Natural killer cell (primary cell): ENCODE measurements at regions not wholly inside any gene's neighbourhood (a gene's known extent, or its start where the extent isn't known, plus 50 kb on each side); places are given as distances from the start of the nearest gene placed in this dataset.

Experiments used
- ATAC-seq, 3 donors: fragments of 150-1000 bp in 2 of 3; fragments of 200-7000 bp in 1 of 3; cut with Tn5 transposase; 1 replicate in 1 of 3; 2 replicates in 2 of 3; pipeline ENCODE4 v1.10.0; 2021; ENCODE audit warnings: mild to moderate bottlenecking in 2 of 3, moderate library complexity in 2 of 3
- DNase-seq, 2 donors: peaks; one replicate each; pipeline versions ENCODE4 v3.0.0 to v3.0.0-alpha.2; 2013 to 2021; ENCODE audit warnings: mixed read lengths in 1 of 2
- H3K27ac ChIP-seq: one replicate; pipeline ENCODE4 v1.5.1; 2013; ENCODE audit warnings: mild to moderate bottlenecking, low read length
- H3K27me3 ChIP-seq: one replicate; pipeline ENCODE4 v1.6.1; 2013; ENCODE audit warnings: low read length; ENCODE audit not compliant: control insufficient read depth, insufficient read depth
- H3K36me3 ChIP-seq: one replicate; pipeline ENCODE4 v1.6.1; 2013; ENCODE audit warnings: low read length; ENCODE audit not compliant: control insufficient read depth, insufficient read depth
- H3K4me1 ChIP-seq: one replicate; pipeline ENCODE4 v1.6.1; 2013; ENCODE audit warnings: low read length; ENCODE audit not compliant: control insufficient read depth, insufficient read depth
- H3K4me3 ChIP-seq: one replicate; pipeline ENCODE4 v1.5.1; 2013; ENCODE audit warnings: low read length
- H3K9me3 ChIP-seq: one replicate; pipeline ENCODE4 v1.6.1; 2013; ENCODE audit warnings: low read length; ENCODE audit not compliant: control insufficient read depth, insufficient read depth
- H3K27ac Mint-ChIP-seq, 2 donors: one replicate each; pipeline ENCODE4 v1.8.0; 2022; ENCODE audit warnings: mild to moderate bottlenecking in 2 of 2, mixed read lengths in 2 of 2, moderate library complexity in 1 of 2
- H3K27me3 Mint-ChIP-seq, 2 donors: one replicate each; pipeline ENCODE4 v1.8.0; 2022; ENCODE audit warnings: low read depth in 2 of 2, mixed read lengths in 2 of 2
- H3K36me3 Mint-ChIP-seq: one replicate; pipeline ENCODE4 v1.8.0; 2022; ENCODE audit warnings: mixed read lengths
- H3K4me1 Mint-ChIP-seq, 2 donors: one replicate each; pipeline ENCODE4 v1.8.0; 2022; ENCODE audit warnings: mixed read lengths in 2 of 2
- H3K4me3 Mint-ChIP-seq: one replicate; pipeline ENCODE4 v1.8.0; 2022; ENCODE audit warnings: mild to moderate bottlenecking, moderate library complexity, mixed read lengths
- H3K9me3 Mint-ChIP-seq, 2 donors: one replicate each; pipeline ENCODE4 v1.8.0; 2022; ENCODE audit warnings: mixed read lengths in 2 of 2
- WGBS: methylation state at CpG from one replicate; pipeline ENCODE4 v1.1.7; 2013; ENCODE audit warnings: missing lambda C conversion rate; ENCODE audit not compliant: insufficient coverage; 5-methylcytosine and 5-hydroxymethylcytosine counted together
- intact Hi-C: fragments of 100-400 bp; cut with micrococcal nuclease; formaldehyde crosslinking; loops from one replicate; pipeline ENCODE4 v1.14.2; 2022
- TF ChIP-seq, protein P1 (sequence below): fragments of 200-600 bp; IDR thresholded peaks from one replicate; pipeline ENCODE4 v1.8.0; 2022; ENCODE audit warnings: antibody characterized with exemption

DNA sequence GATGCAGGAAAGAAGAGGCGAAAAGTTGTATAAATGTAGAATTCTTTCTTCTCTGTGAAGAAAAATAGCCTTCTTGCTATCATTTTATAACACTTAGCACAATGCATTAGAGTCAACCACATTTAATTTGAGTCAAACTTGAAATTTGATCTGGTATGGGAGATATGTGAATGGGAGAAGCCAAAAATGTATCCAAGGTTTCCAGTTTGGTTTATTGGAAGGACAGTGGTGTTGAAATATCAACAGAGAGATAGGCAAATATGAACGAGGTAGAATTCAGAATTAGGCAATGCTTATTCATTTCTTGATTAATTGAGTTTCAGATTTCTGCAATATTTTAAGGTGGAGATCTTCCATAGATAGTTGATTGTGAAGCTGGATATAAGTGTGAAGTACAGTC, 991.9 kb upstream of the CHAC2 start:
- ATAC-seq (no peak), DNase-seq (no peak)
- no peaks in the 10 kb centered on the region for H3K27me3 Mint-ChIP-seq
- Histone ChIP-seq H3K4me1 (no peaks in the 10 kb centered on the region), H3K9me3 (no peaks in the 10 kb centered on the region), H3K36me3 (no peaks in the 10 kb centered on the region), H3K27ac (no peak overlapping the region), H3K27me3 (no peaks in the 10 kb centered on the region), H3K4me3 (no peak overlapping the region)
- H3K9me3 Mint-ChIP-seq = peaks cover 18 to 21% of the 10 kb centered on the region in 2 donors
- H3K4me1 Mint-ChIP-seq = no peaks in the 10 kb centered on the region
- TF ChIP-seq, protein P1, sequence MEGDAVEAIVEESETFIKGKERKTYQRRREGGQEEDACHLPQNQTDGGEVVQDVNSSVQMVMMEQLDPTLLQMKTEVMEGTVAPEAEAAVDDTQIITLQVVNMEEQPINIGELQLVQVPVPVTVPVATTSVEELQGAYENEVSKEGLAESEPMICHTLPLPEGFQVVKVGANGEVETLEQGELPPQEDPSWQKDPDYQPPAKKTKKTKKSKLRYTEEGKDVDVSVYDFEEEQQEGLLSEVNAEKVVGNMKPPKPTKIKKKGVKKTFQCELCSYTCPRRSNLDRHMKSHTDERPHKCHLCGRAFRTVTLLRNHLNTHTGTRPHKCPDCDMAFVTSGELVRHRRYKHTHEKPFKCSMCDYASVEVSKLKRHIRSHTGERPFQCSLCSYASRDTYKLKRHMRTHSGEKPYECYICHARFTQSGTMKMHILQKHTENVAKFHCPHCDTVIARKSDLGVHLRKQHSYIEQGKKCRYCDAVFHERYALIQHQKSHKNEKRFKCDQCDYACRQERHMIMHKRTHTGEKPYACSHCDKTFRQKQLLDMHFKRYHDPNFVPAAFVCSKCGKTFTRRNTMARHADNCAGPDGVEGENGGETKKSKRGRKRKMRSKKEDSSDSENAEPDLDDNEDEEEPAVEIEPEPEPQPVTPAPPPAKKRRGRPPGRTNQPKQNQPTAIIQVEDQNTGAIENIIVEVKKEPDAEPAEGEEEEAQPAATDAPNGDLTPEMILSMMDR = no peak
- WGBS = 82% methylated on average over 1 of the region's 2 CpGs
- H3K36me3 Mint-ChIP-seq = peaks cover 2% of the 10 kb centered on the region
- H3K4me3 Mint-ChIP-seq = no peak overlapping the region
- no peak overlapping the region for H3K27ac Mint-ChIP-seq
- intact Hi-C loops = no loop called here

DNA sequence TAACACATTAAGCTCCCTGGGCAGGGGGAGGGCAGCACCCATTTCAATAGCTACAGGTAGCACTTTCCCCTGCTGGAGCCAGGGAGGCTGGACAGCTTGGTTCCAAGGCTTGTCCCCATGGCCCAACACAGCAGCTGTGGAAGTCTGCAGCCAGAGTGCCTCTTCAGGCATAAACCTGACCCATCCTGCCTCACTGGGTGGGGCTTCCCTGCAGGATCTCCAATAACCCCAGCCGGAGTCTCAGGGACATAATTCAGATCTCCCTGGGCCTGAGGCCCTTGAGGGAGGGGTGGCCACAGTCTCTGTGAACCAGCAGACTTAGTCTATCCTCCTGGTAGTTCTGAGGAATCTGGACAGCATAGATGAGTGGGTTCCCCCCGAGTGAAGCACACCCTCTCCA, 1001.9 kb upstream of the CHAC2 start:
- no peaks in the 10 kb centered on the region for H3K36me3 ChIP-seq
- H3K36me3 Mint-ChIP-seq = peaks cover 14% of the 10 kb centered on the region
- intact Hi-C loops = no loop called here
- TF ChIP-seq, protein P1 = no peak
- ATAC-seq = no peak
- DNase-seq = no peak
- no peaks in the 10 kb centered on the region for H3K4me1 Mint-ChIP-seq
- peaks cover 3% of the 10 kb centered on the region for H3K9me3 ChIP-seq
- no peak overlapping the region for H3K4me3 ChIP-seq
- H3K4me1 ChIP-seq = no peaks in the 10 kb centered on the region
- whole genome bisulfite sequencing = 91% methylated on average over 2 of the region's 2 CpGs
- peaks cover 13 to 22% of the 10 kb centered on the region in 2 donors for H3K9me3 Mint-ChIP-seq
- no peak overlapping the region for H3K4me3 Mint-ChIP-seq
- H3K27ac Mint-ChIP-seq = no peak overlapping the region
- no peaks in the 10 kb centered on the region for H3K27me3 ChIP-seq
- no peak overlapping the region for H3K27ac ChIP-seq
- H3K27me3 Mint-ChIP-seq = no peaks in the 10 kb centered on the region

DNA sequence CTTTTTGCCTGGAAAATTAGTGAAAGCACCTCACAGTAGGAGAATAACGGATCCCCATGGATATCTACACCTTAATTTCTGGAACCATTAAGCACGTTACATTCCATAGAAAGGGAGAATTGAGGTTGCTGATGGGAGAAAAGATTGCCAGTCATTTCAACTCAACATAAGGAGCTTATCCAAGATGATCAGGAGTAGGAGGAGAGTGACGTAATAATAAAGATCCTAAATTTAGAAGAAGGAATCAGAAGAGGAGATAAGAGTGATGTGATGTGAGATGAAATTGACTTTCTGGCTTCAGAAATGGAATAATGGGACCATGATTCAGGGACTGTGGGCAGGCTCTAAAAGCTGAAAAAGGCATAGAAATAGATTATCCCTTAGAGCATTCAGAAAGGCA, 1017.8 kb upstream of the CHAC2 start:
- intact Hi-C loops = no loop called here
- 100% methylated on average over 2 of the region's 3 CpGs for WGBS
- H3K4me3 ChIP-seq = no peak overlapping the region
- H3K27me3 ChIP-seq = no peaks in the 10 kb centered on the region
- no peaks in the 10 kb centered on the region for H3K27me3 Mint-ChIP-seq
- ATAC-seq (no peak), DNase-seq (no peak)
- H3K36me3 ChIP-seq = no peaks in the 10 kb centered on the region
- no peaks in the 10 kb centered on the region for H3K4me1 Mint-ChIP-seq
- TF ChIP-seq, protein P1 = no peak
- no peak overlapping the region for H3K27ac ChIP-seq
- peaks cover 8% of the 10 kb centered on the region for H3K36me3 Mint-ChIP-seq
- no peak overlapping the region for H3K4me3 Mint-ChIP-seq
- no peak overlapping the region for H3K27ac Mint-ChIP-seq
- peaks cover 14% of the 10 kb centered on the region for H3K9me3 ChIP-seq
- no peaks in the 10 kb centered on the region for H3K4me1 ChIP-seq
- H3K9me3 Mint-ChIP-seq = peaks cover 19 to 31% of the 10 kb centered on the region in 2 donors

DNA sequence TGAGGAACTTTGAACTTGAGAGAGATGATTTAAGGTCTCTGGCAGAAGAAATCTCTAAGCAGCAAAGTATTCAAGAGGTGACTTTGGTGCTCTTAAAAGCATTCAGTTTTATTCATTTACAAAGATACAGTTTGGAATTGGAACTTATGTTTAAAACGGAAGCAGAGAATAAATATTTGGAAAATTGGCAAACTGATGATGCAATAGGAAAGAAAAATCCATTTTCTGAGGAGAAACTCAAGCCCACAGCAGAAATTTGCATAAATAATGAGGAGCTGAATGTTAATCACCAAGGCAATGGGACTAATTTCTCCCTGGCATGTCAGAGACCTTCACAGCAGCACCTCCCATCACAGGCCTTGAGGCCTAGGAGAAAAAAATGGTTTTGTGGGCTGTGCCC, 1022.5 kb upstream of the CHAC2 start:
- TF ChIP-seq, protein P1 = no peak
- intact Hi-C loops = no loop called here
- no peaks in the 10 kb centered on the region for H3K27me3 ChIP-seq
- ATAC-seq (no peak), DNase-seq (no peak)
- peaks cover 14% of the 10 kb centered on the region for H3K9me3 ChIP-seq
- H3K27ac ChIP-seq = no peak overlapping the region
- WGBS = 88% methylated on average over 1 of the region's 1 CpG
- peaks cover 13 to 27% of the 10 kb centered on the region in 2 donors for H3K9me3 Mint-ChIP-seq
- H3K4me1 ChIP-seq = no peaks in the 10 kb centered on the region
- no peak overlapping the region for H3K27ac Mint-ChIP-seq
- peaks cover 8% of the 10 kb centered on the region for H3K36me3 Mint-ChIP-seq
- H3K4me3 Mint-ChIP-seq = no peak overlapping the region
- H3K36me3 ChIP-seq = no peaks in the 10 kb centered on the region
- H3K27me3 Mint-ChIP-seq = no peaks in the 10 kb centered on the region
- no peaks in the 10 kb centered on the region for H3K4me1 Mint-ChIP-seq
- no peak overlapping the region for H3K4me3 ChIP-seq
